Right kidney (tissue), 1 donor: ENCODE measurements at regions not wholly inside any gene's neighbourhood (a gene's known extent, or its start where the extent isn't known, plus 50 kb on each side); places are given as distances from the start of the nearest gene placed in this dataset.

Experiments
- DNase-seq: peaks from one replicate; pipeline ENCODE4 v3.0.0-alpha.2; 2016

DNA sequence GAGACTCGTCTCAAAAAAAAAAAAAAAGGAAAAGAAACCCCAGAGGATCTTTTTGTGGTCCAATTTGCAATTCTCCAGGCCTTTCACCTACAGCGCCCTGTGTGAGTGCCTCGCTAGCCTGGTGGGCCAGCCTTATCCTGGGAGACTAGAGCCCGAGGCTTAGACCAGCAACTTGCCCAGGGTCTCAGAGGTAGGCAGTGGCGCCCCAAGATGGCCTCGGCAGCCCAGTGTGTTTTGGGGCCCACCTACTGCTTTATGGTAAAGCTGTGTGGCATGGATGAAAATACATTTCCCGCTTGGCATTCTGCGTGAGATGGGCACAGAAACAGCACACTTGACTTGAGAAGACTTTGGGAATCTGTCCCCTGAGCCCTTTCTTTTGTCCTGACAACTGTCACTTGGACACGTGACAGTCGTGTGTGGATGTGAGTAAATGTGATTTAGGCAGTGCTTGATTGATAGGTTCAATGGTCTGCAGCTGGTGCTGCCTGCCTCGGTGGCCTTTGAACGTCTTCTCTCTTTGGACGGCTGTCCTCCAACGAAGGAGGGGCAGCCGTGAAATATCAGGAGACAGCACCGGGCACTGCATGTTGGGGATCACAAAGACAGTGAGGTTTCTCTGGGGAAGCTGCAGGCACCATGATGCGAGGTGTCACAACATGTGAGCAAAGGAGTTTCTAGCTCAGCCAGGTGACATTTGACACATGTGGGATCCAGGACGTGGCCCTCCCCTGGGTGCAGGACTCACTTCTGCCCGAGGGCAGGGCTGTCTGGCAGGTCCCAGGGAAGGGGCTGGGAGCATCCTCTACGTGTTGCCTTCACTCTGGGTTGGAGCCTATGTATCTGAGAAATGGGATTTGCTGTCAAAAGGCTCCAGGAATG is 209.5 kb upstream of the TWIST2 start:
- no peak for DNase-seq

GRCh38 chr2:238638982-238639628 is 208.8 kb upstream of the TWIST2 start:
- no peak for DNase-seq

GRCh38 chr2:238640486-238640885 is 207.4 kb upstream of the TWIST2 start:
- DNase-seq: no peak

GRCh38 chr2:238642973-238643372 is 204.9 kb upstream of the TWIST2 start:
- no peak for DNase-seq

DNA sequence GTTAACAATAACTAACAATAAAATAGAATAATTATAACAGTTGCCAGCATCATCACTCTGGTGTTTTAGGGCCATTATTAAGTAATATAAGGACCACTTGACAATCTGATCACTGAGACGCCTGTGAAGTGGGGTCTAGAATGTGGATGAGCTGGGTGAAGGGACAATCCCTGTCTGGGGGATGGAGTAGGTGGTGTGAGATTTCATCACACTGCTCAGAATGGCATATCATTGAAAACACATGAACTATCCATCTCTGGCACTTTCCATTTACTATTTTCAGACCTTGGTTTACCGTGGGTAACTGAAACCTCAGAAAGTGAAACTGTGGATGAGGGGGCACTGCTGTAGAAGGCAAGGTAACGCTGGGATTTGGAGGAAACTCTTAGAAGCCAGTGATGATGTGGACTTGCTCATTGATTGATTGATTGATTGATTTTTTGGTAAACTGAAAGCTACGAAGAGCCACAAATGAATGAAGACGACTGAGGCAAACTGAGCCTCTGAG is 204.4 kb upstream of the TWIST2 start:
- DNase-seq: no peak

DNA sequence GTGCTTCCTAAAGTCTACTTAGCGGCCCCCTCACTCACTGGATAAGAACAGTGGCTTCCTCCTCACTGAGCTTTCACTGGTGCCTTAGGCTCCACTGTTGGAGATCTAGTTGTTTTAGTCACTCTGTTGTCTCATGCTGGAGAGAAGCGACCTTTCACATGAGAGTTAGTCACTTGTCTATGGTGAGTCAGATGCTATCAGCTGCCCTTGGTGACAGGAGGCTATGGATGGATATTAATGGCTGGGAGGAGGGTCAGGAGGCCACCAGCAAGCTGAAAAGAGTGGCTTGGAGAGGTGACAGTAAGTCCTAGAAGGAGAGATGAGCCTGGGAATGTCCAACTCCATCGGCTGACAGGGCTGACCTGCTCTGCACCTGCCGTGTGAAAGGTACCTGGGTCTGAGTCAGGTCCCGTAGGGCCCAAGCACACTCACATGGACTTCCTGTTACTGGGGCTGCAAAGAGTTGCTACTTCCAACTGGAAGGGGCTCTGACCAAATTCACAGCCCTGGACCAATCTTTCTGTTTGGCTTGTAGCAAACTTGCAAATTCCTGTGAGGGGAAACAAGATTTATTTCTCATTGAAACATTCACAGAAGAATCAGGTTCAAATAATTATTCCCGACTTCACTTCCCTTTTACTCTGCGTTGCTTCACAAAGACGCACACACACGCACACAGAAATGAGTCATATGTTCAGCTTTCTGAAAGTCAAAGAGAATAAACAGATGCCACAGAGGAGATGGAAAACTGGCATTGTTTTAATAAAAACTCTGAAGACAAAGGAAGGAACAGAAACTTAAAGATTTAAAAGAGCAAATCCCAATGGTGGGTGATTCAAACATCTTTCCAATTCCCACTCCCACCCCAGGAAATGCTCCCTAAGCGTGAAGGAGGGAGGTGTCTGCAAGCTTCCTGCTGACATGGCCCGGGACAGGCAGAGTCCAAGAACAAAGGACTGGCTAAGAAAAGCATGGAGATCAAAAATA is 203.5 kb upstream of the TWIST2 start:
- no peak for DNase-seq

DNA sequence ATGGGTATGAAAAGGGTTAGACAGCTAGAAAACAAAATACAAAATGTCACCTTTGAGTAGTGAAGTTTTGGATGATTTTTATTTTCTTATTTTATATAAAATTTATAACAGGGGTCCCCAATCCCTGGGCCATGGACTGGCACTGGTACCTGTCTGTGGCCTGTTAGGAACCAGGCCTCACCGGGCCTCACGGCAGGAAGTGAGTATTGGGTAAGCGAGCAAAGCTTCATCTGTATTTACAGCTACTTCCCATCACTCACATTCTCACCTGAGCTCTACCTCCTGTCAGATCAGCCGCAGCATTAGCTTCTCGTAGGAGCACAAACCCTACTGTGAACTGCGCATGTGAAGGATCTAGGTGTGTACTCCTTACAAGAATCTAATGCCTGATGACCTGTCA is 202.8 kb upstream of the TWIST2 start:
- no peak for DNase-seq

- no peak for DNase-seq
Observed at GRCh38 chr2:238645716-238646115, 202.2 kb upstream of the TWIST2 start.

GRCh38 chr2:238646281-238646680 is 201.6 kb upstream of the TWIST2 start:
- no peak for DNase-seq

GRCh38 chr2:238646803-238647202 is 201.1 kb upstream of the TWIST2 start:
- DNase-seq: no peak

- no peak for DNase-seq
Observed at GRCh38 chr2:238649123-238649522, 198.8 kb upstream of the TWIST2 start.

GRCh38 chr2:238649936-238650518 is 197.9 kb upstream of the TWIST2 start:
- DNase-seq: no peak

DNA sequence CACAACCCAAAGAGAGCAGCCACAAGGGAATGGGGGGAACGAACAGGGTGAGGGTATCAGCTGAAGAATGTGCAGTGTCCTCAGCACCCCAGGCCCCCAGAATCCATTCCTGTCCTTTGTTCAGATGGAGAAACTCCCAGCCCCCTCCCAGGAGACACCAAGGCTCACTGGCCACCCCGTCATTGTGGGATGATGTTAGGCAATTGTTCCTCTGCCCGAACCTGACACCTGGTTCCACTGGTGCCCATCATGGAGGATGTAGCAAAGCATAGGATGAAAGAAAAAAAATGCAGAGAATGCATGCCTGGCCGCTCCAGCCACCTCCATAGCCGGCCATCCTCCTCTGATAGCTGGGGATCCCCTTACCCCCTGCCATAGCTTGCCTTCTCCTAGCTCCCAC is 197.3 kb upstream of the TWIST2 start:
- DNase-seq: no peak

DNA sequence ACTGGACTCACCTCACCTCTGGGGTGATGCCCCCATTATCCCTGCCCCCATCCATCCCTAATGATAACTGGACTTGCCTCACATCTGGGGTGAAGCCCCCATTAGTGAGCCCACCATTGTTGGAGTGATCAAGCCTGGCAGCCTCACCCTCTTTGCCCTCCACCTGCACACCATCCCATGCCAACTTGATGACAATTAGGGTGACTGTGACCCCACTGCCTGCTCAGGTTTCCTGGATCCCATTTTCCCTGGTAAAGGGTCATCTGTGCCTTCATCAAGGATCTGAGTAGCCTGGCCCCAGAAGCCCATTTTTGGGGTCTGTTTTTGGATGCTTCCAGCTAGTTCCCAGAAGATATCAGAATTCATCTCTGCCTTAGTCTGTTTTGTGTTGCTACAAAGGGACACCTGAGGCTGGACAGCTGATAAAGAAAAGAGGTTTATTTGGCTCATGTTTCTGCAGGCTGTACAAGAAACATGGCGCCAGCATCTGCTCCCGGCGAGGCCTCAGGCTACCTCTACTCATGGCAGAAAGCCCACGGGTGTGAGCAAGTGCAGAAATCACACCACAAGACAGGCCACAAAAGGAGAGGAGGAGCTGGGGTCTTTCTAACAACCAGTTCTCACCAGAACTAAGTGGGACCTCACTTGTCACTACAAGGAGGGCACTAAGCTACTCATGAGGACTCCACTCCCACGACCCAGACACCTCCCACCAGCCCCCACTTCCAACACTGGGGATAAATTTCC is 196.4 kb upstream of the TWIST2 start:
- DNase-seq: no peak

DNA sequence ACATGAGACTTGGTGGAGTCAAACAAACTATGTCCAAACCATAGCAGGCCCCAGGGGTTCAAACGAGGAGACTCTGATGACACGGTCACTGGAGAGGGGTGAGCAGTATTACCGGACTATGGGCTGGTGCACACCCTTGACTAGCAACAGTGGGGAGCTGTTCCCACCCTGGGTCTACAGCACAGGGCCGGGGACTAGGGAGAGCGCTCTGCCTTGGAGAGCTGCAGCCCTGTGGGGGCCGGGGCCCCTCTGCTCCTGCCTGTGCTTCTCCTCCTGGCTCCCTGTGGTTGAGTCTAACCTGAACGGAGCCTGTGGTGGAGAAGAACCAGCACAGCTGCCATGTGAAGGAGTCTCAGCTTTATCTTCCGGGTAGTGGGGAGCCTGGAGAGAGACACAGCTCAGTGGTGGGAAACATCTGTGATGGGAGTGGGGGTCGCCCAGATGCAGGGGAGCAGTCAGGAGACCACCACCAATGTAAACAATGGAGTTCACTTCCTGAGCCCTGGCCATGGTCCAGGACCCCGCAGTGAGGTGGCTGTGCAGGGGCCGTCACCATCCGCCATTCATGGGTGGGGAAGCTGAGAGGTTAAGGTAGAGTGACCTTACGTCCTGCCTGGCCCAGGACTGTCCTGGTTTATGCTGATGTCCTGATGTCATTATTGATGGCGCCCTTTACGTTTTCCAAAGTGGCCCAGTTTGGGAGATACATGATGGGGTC is 195.7 kb upstream of the TWIST2 start:
- DNase-seq: no peak

GRCh38 chr2:238652771-238653157 is 195.1 kb upstream of the TWIST2 start:
- no peak for DNase-seq

- no peak for DNase-seq
Observed at GRCh38 chr2:238653431-238654109, 194.3 kb upstream of the TWIST2 start.

DNA sequence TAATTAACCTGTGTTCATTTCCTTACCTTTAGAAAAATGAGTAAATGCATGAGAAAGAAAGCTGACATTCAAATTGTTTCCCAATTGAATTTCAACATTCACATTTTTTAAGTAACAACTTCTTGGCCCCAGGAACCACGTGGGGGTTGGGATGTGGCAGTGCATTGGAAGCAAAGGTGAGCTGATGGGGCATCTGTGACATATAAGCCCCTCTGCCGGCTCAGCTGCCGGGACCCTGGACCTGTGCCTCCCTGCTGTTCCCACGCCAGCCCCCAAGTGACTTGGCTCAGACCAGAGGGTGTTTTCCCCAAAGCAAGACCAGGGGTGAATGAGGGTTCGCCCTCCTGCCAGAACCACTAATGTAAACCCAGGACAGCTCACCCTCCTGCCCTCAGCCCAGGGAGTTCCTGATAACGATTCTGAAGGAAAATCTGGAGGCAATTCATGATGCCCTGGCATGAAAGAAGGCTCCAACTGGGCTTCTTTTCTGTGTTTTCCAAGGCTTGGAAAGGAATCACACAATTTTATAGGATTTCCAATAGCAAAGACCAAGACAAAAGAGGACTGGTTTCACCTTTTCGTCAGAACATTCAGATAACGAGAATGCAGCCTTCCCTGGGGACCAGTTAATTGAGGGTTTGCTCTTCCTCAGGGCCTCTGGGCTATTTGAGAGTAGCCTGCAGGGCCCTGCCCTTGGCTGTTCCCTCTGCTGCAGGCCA is 193.2 kb upstream of the TWIST2 start:
- DNase-seq: no peak

GRCh38 chr2:238655198-238655860 is 192.6 kb upstream of the TWIST2 start:
- no peak for DNase-seq
